Dermis blood vessel endothelial cell (primary cell): ENCODE measurements at regions not wholly inside any gene's neighbourhood (a gene's known extent, or its start where the extent isn't known, plus 50 kb on each side); places are given as distances from the start of the nearest gene placed in this dataset.
A peak's percentile ranks its signal among the peaks of the same experiment; 100 is the strongest.

Source experiments
- DNase-seq: peaks from one replicate; pipeline ENCODE4 v3.0.0; 2010

DNA sequence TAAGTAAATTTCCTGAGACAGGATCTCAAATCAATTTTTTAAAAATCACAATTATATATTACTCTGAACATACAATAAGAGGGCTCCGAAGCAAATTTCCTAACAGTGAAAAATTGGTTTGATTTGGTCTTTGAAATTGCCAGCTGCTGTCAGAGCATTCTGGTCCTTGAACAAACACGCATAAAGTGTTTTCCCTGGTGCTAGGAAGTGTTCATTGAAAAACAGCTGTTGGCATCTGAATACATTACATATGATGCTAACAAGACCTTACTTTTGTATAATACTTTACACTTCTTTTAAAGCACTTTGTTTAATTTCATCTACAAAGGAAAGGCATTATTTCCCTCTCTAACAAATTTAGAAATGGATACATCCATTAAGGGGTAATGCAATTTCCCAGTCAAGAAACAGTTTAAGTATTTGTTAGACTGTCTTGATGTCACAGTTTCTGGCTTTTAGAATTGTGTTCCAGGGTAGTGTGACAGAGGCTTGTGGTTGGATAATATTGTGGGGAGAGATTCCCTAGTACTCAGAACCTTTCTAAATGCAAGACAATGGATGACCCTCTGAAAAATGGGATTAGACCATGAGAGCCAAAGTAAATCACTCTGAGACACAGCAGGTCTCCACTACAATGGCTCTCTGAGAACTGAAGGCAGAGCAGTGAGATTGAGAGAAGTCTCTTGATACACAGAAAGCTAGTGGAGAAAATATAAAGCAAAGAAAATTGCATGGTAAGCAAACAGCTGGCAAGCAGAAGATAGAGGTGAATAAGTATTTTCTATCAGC, 299.0 kb downstream of the TRIB2 start:
- no peak for DNase-seq

DNA sequence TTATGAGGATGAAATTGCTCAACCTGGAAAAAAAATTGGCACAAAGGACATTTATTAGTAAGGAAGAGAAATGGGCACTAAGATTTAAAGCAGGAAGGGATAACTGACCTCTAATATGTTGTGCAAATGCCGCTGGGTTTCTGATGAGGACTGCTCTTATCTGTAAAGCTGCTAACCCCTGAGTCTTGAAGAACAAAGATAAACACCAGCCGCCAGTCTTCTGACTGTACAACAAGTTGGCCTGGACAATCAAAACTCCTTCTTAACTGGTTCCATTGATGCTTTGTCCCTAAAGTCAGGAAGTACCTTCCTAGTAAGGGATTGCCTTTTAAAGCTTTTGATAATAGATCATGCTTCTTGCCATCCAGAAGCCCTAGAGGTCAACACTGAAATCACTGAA, 301.8 kb downstream of the TRIB2 start:
- DNase-seq: no peak

- DNase-seq: no peak
Observed at GRCh38 chr2:13019781-13020180, 303.0 kb downstream of the TRIB2 start.

GRCh38 chr2:13020469-13020868, 303.7 kb downstream of the TRIB2 start:
- no peak for DNase-seq

DNA sequence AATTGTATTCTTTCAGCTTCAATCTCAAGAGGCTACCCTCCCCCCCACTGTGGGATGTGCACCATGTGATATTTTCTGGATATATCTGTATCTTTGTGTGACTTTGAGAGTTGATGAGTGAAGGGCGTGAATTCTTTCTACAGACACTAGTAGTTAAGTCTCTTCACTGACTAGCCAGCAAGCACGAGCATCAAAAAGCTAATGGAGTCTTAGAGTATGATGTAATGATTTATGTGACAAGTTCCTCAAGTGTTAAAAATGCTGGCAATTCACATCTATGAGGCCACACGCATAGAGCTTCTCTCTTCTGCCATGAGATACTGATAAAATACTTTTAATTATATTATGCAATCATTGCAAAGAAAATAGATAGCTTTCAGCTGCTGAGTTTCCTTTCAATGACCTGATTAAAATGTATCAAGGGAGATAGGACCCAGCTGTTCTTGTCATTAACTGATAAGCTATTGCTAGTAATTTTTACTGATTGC, 304.8 kb downstream of the TRIB2 start:
- DNase-seq: no peak

- DNase-seq: no peak
Observed at GRCh38 chr2:13030606-13031005, 313.9 kb downstream of the TRIB2 start.

GRCh38 chr2:13034861-13035260, 318.1 kb downstream of the TRIB2 start:
- peak; percentile 4 for DNase-seq

- DNase-seq: no peak
Observed at GRCh38 chr2:13035866-13036265, 319.1 kb downstream of the TRIB2 start.

DNA sequence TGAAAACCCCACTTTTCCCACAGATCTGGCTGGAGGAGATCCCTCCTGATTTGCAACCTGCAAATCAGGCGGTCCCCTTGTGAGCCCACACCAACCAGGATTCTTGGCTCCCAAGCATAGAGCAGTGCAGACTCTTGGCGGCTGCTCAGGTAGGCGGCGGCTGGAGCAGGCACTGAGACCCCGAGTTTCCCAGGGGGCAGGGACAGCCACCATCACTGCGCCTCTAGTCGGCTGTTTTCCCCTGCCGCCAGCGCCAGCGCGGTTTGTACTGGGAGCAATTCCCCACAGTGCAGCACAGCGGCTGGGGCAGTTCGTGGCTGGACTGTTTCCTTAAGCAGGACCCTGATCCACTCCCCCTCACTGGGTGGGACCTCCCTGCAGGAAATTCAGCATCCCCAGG, 323.3 kb downstream of the TRIB2 start:
- DNase-seq: no peak

GRCh38 chr2:13046557-13047165, 329.9 kb downstream of the TRIB2 start:
- DNase-seq: peak; percentile 46

DNA sequence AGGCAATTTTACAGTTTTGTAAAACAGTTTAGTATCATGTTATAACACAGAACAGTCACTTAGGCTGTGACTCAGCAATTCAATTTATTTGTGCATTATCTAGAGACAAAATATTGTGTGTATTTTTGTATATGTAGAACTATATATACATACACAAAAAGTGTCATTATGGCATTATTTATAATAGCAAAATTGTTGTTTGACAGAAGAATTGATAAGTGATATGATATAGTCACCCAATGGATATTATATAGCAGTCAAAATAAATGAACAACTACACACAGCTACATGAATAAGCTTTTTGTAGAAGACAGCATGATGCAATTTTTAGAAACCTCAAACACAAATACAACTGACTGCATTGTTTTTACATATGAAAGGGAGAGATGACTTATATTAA, 334.0 kb downstream of the TRIB2 start:
- DNase-seq: no peak

GRCh38 chr2:13052547-13052946, 335.8 kb downstream of the TRIB2 start:
- no peak for DNase-seq

GRCh38 chr2:13056259-13056843, 339.6 kb downstream of the TRIB2 start:
- DNase-seq: peak; percentile 55

DNA sequence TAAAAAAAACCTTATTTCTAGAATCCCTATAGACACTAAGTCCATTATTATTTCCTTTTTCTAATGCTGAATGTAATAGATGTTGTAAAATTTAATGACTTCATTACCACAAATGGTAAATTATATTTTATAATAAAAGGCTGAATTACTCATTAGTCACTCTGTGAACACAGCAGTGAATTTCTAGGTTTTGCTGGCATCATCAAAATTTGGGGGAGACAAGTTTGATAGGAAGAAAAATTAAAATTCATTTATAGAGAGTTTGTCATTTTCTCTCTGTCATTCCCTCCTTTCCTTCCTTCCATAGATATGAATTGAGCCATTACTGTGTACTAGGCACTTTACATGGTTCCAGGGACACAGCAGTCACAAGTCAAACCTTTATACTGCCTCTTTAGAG, 340.9 kb downstream of the TRIB2 start:
- no peak for DNase-seq

DNA sequence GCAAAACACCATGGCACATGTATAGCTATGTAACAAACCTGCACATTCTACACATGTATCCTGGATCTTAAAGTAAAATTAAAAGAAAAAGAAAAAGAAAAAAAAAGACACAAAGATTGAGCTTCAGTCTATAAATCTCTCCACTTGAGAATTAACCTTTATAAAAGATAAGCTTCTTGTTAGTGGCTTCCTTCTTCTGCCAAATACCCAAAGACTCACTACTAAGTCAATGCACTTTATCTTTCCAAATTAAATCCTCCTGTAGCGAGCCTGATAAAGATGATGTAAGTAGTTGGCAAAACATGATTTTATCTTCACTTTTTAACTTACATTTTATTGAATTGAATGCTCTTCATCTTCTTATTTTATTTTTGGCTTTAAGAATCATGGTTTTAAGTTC, 349.9 kb downstream of the TRIB2 start:
- no peak for DNase-seq

DNA sequence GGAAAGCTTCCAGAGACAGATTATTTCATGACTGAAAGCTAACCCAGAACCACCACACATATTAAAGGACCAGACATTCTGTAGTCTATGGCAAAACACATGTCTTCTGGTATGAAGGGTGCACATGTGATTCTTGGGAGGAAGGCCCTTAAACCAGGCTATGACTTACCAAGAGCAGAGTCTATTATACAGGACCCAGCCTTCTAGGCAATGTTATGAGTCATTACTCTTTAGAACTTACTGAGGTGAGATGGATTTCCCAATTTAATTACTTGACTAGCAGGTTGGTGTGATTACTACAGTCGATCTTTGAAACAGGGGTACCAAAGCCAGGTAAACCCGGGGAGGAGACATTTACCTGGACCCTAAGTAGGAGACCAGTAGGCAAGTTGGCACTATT, 350.8 kb downstream of the TRIB2 start:
- DNase-seq: no peak

DNA sequence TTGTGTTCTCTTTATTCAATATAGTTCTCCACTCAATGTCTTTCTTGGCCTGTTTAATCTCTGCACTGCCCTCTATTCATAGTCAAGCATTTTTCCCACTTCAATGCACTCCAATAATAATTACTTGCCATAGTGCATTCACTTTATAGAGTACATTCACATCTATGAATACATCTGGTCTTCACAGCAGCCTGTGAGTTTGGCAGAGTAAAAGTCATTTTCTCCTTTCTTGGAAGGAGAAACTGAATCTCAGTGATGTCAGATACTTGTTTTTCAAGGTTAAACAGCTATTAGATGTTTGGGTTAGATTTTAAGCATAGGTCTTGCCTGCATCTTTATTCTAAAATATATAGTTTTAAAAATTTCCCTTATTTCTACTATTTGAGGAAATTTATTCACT, 373.2 kb downstream of the TRIB2 start:
- no peak for DNase-seq

DNA sequence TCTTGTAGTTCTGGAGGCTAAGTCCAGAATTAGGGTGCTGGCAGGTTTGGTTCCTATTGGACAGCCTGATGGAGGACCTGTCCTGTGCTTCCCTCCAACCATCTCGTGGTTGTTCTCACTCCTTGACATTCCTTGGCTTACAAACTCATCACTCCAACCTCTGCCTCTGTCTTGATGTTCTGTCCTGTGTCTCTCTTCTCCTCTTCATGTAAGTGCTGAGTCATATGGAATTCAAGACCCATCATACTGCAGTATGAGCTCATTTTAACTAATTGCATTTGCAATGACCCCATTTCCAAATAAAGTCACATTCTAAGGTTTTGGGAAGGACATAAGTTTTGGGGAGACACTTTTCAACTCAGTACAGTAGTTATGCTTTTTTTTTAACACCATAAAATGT, 374.7 kb downstream of the TRIB2 start:
- no peak for DNase-seq

- no peak for DNase-seq
Observed at GRCh38 chr2:13091861-13092378, 375.2 kb downstream of the TRIB2 start.

DNA sequence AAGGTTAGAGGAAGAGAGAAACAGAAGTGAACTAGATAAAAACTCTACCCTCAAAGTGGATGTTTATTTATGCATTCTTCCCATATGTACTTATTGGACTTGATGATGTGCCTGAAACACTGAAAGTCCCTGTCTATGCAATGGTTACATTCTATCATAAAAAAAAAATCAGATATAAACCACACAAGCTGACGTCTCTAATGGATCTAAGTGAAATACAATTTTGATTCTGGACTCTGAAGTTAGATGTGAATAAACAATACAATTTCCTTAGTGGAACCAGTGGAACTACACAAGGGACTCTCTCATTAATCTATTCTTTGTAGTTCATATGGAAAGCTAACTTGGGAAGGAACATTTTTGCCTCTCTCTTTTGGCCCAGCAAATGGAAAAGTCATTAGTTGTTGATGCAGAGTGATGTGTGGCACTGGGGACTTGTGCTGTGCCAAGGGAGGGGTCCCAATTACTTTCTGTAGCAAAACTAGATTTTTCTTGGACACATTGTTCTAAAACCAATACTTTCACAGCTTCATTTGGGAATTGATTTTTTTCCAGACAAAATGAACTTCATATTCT, 376.8 kb downstream of the TRIB2 start:
- no peak for DNase-seq

DNA sequence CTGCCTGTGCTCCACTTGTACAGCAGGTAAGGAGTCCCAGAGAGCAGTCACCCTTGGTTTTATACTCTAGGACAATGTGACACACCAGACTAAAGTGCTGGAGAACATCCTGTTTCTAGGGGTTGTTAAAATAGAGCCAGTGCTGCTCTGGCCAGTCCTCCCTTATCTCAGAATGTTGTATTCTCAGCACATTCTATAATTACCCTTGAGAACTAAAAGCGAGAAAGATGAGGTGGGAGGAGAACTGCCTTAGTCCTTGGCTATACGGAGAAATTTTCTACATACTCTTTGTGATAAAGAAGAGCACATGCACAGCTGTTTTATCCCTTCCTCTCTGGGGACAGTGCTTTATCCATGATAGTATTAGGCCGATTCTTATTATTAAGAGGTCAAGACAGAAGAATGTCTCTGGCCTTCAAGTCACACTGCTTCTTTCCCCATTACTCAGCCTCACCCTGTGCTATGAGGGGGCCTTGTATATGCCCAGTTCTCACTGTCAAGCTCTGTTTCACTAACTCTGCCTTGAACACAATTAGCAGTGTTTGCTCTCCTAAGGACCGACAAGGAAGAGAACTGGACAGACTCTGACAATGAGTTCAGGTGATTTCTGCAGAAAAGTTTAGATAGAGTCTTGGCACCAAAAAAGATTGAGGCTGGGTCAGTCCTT, 385.8 kb downstream of the TRIB2 start:
- DNase-seq: no peak

DNA sequence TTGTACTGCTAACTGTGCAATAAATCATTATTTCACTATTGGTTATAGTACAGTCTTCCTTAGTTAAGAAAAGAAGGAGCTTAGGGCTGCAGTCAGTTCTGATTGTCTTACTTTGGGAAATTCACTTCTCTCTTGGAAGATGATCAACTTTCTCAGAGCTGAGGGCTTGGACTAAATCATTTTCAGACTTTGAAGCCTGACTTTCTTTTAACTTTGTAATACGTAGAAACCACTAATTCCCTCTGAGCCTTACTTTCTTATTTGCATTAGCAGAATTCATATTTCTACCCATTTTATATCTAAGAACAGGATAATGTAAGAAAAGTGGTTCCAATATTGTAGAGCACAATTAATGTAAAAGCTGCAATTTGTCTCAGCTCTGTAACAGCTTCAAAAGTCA, 386.4 kb downstream of the TRIB2 start:
- DNase-seq: no peak
